H1 (cell line): ENCODE measurements at regions not wholly inside any gene's neighbourhood (a gene's known extent, or its start where the extent isn't known, plus 50 kb on each side); places are given as distances from the start of the nearest gene placed in this dataset.

Experiments used
- BACH1 ChIP-seq: IDR thresholded peaks from 2 replicates; pipeline ENCODE4 v1.6.1; 2012; ENCODE audit warnings: low read length, improper control_type of control experiment
- CBX5 ChIP-seq: fragments of 300-800, 300-1000 bp; sonication (generic); IDR thresholded peaks from 2 replicates; pipeline ENCODE4 v1.7.1; 2016; ENCODE audit warnings: antibody characterized with exemption, low read length, low read depth
- CHD2 ChIP-seq: IDR thresholded peaks from 2 replicates; pipeline ENCODE4 v1.6.1; 2012; ENCODE audit warnings: low read length, improper control_type of control experiment
- SUZ12 ChIP-seq: fragments of 200-600 bp; sonication (generic); IDR thresholded peaks from 2 replicates; pipeline ENCODE4 v1.6.1; 2012; ENCODE audit warnings: mild to moderate bottlenecking, inconsistent platforms, low read length, moderate library complexity, mixed read lengths
- TF ChIP-seq, protein P1 (sequence below): fragments of 300-600 bp; sonication (generic); IDR thresholded peaks from 2 replicates; pipeline ENCODE4 v1.7.1; 2012; ENCODE audit warnings: low read length, moderate library complexity, mild to moderate bottlenecking, inconsistent platforms; ENCODE audit not compliant: insufficient replicate concordance

DNA sequence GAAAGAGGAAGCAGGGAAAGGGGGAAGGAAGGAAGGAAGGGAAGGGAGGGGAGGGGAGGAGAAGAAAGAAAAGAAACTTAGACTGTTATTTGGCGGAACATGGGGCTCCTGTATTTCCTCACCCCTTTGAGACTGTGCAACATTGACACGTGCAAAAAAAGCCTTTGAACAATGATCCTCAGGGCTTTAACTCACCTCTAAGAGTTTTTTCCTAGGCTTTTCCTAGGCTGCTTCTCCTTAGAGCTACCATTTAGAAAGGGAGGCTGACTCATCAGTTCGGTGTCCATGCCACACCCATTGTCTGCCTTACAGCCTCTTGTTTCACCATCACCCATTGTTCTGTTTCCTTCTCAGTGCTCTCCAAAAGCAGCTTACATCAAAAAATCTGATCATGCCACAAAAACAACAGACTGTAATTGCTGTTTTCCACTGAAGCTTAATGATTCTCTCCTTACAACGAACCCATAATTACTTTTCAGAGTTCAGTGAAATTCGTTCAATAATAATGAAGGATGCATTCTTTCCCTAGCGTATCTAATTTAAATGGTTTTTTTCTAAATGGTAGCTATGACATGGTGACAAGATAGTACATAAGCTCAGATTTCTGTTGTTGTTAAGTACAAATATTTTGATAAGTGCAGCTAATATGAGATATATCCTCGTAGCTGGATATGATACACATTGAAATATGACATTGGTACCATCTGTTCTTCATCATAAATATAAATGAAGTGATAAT is 90.8 kb downstream of the PRLHR start (continued):
- TF ChIP-seq, protein P1, sequence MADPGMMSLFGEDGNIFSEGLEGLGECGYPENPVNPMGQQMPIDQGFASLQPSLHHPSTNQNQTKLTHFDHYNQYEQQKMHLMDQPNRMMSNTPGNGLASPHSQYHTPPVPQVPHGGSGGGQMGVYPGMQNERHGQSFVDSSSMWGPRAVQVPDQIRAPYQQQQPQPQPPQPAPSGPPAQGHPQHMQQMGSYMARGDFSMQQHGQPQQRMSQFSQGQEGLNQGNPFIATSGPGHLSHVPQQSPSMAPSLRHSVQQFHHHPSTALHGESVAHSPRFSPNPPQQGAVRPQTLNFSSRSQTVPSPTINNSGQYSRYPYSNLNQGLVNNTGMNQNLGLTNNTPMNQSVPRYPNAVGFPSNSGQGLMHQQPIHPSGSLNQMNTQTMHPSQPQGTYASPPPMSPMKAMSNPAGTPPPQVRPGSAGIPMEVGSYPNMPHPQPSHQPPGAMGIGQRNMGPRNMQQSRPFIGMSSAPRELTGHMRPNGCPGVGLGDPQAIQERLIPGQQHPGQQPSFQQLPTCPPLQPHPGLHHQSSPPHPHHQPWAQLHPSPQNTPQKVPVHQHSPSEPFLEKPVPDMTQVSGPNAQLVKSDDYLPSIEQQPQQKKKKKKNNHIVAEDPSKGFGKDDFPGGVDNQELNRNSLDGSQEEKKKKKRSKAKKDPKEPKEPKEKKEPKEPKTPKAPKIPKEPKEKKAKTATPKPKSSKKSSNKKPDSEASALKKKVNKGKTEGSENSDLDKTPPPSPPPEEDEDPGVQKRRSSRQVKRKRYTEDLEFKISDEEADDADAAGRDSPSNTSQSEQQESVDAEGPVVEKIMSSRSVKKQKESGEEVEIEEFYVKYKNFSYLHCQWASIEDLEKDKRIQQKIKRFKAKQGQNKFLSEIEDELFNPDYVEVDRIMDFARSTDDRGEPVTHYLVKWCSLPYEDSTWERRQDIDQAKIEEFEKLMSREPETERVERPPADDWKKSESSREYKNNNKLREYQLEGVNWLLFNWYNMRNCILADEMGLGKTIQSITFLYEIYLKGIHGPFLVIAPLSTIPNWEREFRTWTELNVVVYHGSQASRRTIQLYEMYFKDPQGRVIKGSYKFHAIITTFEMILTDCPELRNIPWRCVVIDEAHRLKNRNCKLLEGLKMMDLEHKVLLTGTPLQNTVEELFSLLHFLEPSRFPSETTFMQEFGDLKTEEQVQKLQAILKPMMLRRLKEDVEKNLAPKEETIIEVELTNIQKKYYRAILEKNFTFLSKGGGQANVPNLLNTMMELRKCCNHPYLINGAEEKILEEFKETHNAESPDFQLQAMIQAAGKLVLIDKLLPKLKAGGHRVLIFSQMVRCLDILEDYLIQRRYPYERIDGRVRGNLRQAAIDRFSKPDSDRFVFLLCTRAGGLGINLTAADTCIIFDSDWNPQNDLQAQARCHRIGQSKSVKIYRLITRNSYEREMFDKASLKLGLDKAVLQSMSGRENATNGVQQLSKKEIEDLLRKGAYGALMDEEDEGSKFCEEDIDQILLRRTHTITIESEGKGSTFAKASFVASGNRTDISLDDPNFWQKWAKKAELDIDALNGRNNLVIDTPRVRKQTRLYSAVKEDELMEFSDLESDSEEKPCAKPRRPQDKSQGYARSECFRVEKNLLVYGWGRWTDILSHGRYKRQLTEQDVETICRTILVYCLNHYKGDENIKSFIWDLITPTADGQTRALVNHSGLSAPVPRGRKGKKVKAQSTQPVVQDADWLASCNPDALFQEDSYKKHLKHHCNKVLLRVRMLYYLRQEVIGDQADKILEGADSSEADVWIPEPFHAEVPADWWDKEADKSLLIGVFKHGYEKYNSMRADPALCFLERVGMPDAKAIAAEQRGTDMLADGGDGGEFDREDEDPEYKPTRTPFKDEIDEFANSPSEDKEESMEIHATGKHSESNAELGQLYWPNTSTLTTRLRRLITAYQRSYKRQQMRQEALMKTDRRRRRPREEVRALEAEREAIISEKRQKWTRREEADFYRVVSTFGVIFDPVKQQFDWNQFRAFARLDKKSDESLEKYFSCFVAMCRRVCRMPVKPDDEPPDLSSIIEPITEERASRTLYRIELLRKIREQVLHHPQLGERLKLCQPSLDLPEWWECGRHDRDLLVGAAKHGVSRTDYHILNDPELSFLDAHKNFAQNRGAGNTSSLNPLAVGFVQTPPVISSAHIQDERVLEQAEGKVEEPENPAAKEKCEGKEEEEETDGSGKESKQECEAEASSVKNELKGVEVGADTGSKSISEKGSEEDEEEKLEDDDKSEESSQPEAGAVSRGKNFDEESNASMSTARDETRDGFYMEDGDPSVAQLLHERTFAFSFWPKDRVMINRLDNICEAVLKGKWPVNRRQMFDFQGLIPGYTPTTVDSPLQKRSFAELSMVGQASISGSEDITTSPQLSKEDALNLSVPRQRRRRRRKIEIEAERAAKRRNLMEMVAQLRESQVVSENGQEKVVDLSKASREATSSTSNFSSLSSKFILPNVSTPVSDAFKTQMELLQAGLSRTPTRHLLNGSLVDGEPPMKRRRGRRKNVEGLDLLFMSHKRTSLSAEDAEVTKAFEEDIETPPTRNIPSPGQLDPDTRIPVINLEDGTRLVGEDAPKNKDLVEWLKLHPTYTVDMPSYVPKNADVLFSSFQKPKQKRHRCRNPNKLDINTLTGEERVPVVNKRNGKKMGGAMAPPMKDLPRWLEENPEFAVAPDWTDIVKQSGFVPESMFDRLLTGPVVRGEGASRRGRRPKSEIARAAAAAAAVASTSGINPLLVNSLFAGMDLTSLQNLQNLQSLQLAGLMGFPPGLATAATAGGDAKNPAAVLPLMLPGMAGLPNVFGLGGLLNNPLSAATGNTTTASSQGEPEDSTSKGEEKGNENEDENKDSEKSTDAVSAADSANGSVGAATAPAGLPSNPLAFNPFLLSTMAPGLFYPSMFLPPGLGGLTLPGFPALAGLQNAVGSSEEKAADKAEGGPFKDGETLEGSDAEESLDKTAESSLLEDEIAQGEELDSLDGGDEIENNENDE = no peak
- TF ChIP-seq BACH1 = no peak
- no peak for TF ChIP-seq CBX5
- no peak for TF ChIP-seq CHD2
- TF ChIP-seq SUZ12 = no peak
